GM12878 (cell line): ENCODE measurements at regions not wholly inside any gene's neighbourhood (a gene's known extent, or its start where the extent isn't known, plus 50 kb on each side); places are given as distances from the start of the nearest gene placed in this dataset.

Source experiments
- ATAC-seq: fragments of 200-7000 bp; cut with Tn5 transposase; 3 replicates; pipeline ENCODE4 v1.9.1; 2020; ENCODE audit warnings: mild to moderate bottlenecking, moderate library complexity
- BruUV-seq: library from RNA; stranded (reverse); fragments of 400-500 nt; replicated peaks from 2 replicates; lab custom pipeline; 2021; lab: Mats Ljungman, UMichigan
- CTCF ChIA-PET: fragments of 300-600 bp; sonication (Branson Sonifier 250); formaldehyde crosslinking; extraction: SDS; loops from one replicate; lab custom pipeline; 2021; ENCODE audit warnings: inconsistent platforms; lab: Yijun Ruan, JAX
- POLR2A ChIA-PET: fragments of 350-600 bp; formaldehyde crosslinking; extraction: SDS; loops from one replicate; lab custom pipeline; 2021; ENCODE audit warnings: inconsistent platforms; lab: Charles Lee
- RAD21 ChIA-PET: fragments of 300-600 bp; sonication (Branson Sonifier 250); formaldehyde crosslinking; loops from one replicate; lab custom pipeline; 2023; ENCODE audit warnings: antibody characterized with exemption; ENCODE audit not compliant: unreplicated experiment; lab: Charles Lee
- SMC1A ChIA-PET: fragments of 300-600 bp; sonication (Branson Sonifier 250); formaldehyde crosslinking; loops from one replicate; lab custom pipeline; 2023; ENCODE audit not compliant: unreplicated experiment, uncharacterized antibody; lab: Charles Lee
- DNase-seq: peaks from one replicate; pipeline ENCODE4 v3.0.0-alpha.2; 2011; ENCODE audit warnings: low read depth, low spot score
- FAIRE-seq: peaks from 3 replicates; lab custom pipeline; 2011; peaks lifted over from hg19 to GRCh38; lab: Jason Lieb, UNC
- H2AFZ ChIP-seq: 2 replicates; pipeline ENCODE4 v1.6.0; 2011; ENCODE audit warnings: low read depth, low read length, control low read depth; ENCODE audit not compliant: control insufficient read depth
- H3K27ac ChIP-seq: 2 replicates; pipeline ENCODE4 v1.5.1; 2011; ENCODE audit warnings: control low read depth; ENCODE audit not compliant: control insufficient read depth, insufficient read depth
- H3K27me3 ChIP-seq, 2 experiments: replicated peaks in 1 of 2; 2 replicates each; pipeline versions ENCODE4 v1.6.0 to v1.6.1; 2011; ENCODE audit warnings: low read length in 1 of 2; ENCODE audit not compliant: control insufficient read depth in 2 of 2, insufficient read depth in 2 of 2
- H3K36me3 ChIP-seq, 2 experiments: 2 replicates each; pipeline ENCODE4 v1.5.1; 2011; ENCODE audit warnings: low read length in 1 of 2; ENCODE audit not compliant: control insufficient read depth in 2 of 2, insufficient read depth in 2 of 2
- H3K4me1 ChIP-seq: 2 replicates; pipeline ENCODE4 v1.6.1; 2011; ENCODE audit warnings: mild to moderate bottlenecking, low read length, moderate library complexity, mixed read lengths; ENCODE audit not compliant: control insufficient read depth, insufficient read depth
- H3K4me2 ChIP-seq: 2 replicates; pipeline ENCODE4 v1.6.0; 2011; ENCODE audit warnings: control low read depth; ENCODE audit not compliant: control insufficient read depth, insufficient read depth
- H3K4me3 ChIP-seq: fragments of 200-600 bp; sonication (generic); 2 replicates; pipeline ENCODE4 v1.5.1; 2016
- H3K79me2 ChIP-seq: 2 replicates; pipeline ENCODE4 v1.6.0; 2011; ENCODE audit warnings: low read length; ENCODE audit not compliant: control insufficient read depth, insufficient read depth
- H3K9ac ChIP-seq: 2 replicates; pipeline ENCODE4 v1.8.0; 2011; ENCODE audit warnings: low read length, control low read depth, mixed read lengths; ENCODE audit not compliant: control insufficient read depth, insufficient read depth
- H3K9me3 ChIP-seq: replicated peaks from 3 replicates; pipeline ENCODE4 v1.5.1; 2011; ENCODE audit warnings: mild to moderate bottlenecking, low read length; ENCODE audit not compliant: control insufficient read depth, insufficient read depth
- H4K20me1 ChIP-seq: 2 replicates; pipeline ENCODE4 v1.6.0; 2011; ENCODE audit not compliant: control insufficient read depth, insufficient read depth
- CBX3 ChIP-seq: fragments of 200-600 bp; sonication (generic); IDR thresholded peaks from 2 replicates; pipeline ENCODE4 v1.6.1; 2016; ENCODE audit warnings: low read depth, borderline replicate concordance
- CREB1 ChIP-seq: IDR thresholded peaks from 2 replicates; pipeline ENCODE4 v1.6.1; 2012; ENCODE audit warnings: low read depth, mild to moderate bottlenecking, inconsistent platforms
- CREM ChIP-seq: IDR thresholded peaks from 2 replicates; pipeline ENCODE4 v1.6.1; 2014; ENCODE audit warnings: antibody characterized with exemption, low read depth
- FOXM1 ChIP-seq: IDR thresholded peaks from 2 replicates; pipeline ENCODE4 v1.6.1; 2012; ENCODE audit warnings: low read depth, mild to moderate bottlenecking, inconsistent platforms, low read length, moderate library complexity
- HDAC2 ChIP-seq: fragments of 200-600 bp; sonication (generic); IDR thresholded peaks from 2 replicates; pipeline ENCODE4 v1.6.1; 2017
- KLF5 ChIP-seq: fragments of 450-650 bp; IDR thresholded peaks from 2 replicates; pipeline ENCODE4 v1.6.1; 2014; ENCODE audit warnings: mild to moderate bottlenecking; ENCODE audit not compliant: partially characterized antibody
- NFIC ChIP-seq: IDR thresholded peaks from 2 replicates; pipeline ENCODE4 v1.6.1; 2012; ENCODE audit warnings: low read depth, mild to moderate bottlenecking, inconsistent platforms, low read length, moderate library complexity
- NFYA ChIP-seq: IDR thresholded peaks from 2 replicates; pipeline ENCODE4 v1.6.1; 2011; ENCODE audit warnings: low read depth, mild to moderate bottlenecking, low read length, improper control_type of control experiment, borderline replicate concordance
- RUNX3 ChIP-seq: IDR thresholded peaks from 2 replicates; pipeline ENCODE4 v1.6.1; 2012; ENCODE audit warnings: low read length, inconsistent platforms
- YY1 ChIP-seq: IDR thresholded peaks from 2 replicates; pipeline ENCODE4 v1.6.1; 2011; ENCODE audit warnings: low read depth, mild to moderate bottlenecking, low read length
- ZNF217 ChIP-seq: fragments of 450-650 bp; IDR thresholded peaks from 2 replicates; pipeline ENCODE4 v1.6.1; 2017; ENCODE audit warnings: antibody characterized with exemption, mild to moderate bottlenecking
- in situ Hi-C: fragments of 300-500 bp; cut with MboI; formaldehyde crosslinking; loops from 9 replicates; pipeline ENCODE4 v1.14.3; 2018; ENCODE audit warnings: mixed read lengths
- intact Hi-C: fragments of 100-400 bp; cut with micrococcal nuclease; formaldehyde crosslinking; loops from one replicate; pipeline ENCODE4 v1.14.2; 2022; ENCODE audit not compliant: unreplicated experiment
- TF ChIP-seq, protein P1 (sequence below): IDR thresholded peaks from 2 replicates; pipeline ENCODE4 v1.6.1; 2012; ENCODE audit warnings: low read depth, low read length, improper control_type of control experiment
- TF ChIP-seq, protein P2 (sequence below): IDR thresholded peaks from 2 replicates; pipeline ENCODE4 v1.6.1; 2011; ENCODE audit warnings: borderline replicate concordance, low read depth, mild to moderate bottlenecking, moderate library complexity, mixed read lengths, low read length; ENCODE audit not compliant: insufficient read depth; ENCODE audit errors: extremely low read length
- TF ChIP-seq, protein P3 (sequence below): IDR thresholded peaks from 2 replicates; pipeline ENCODE4 v1.6.1; 2011; ENCODE audit warnings: low read depth, mild to moderate bottlenecking, low read length, moderate library complexity, borderline replicate concordance; ENCODE audit errors: extremely low read depth
- TF ChIP-seq, protein P4 (sequence below): fragments of 450-650 bp; IDR thresholded peaks from 2 replicates; pipeline ENCODE4 v1.6.1; 2016; ENCODE audit warnings: mild to moderate bottlenecking, moderate library complexity, borderline replicate concordance
- TF ChIP-seq, protein P5 (sequence below): IDR thresholded peaks from 2 replicates; pipeline ENCODE4 v1.6.1; 2012; ENCODE audit warnings: mild to moderate bottlenecking, low read depth, low read length

DNA sequence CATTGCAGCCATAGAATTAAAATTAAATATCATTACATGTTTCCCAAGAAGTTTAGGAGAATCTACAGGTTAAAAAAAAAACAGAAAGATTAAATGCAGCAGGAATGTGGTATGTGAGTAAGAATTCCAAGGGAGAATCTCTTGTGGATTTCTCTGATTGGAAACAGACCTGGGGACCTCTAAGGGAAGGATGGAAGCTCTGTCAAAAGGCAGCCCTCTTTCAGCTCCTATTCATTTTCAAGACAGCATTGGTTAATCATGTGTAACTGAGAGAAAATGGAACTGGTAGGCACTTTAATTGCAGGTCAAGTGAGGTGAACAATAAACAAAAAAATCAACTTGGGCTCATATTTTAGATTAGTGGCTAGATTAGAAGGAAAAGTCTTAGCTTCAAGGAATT, 81.4 kb upstream of the MTPN start:
- BruUV-seq, result no TSS peak
- H3K9me3 ChIP-seq, result no peaks in the 10 kb centered on the region
- TF ChIP-seq NFYA, result no peak
- TF ChIP-seq, protein P1, sequence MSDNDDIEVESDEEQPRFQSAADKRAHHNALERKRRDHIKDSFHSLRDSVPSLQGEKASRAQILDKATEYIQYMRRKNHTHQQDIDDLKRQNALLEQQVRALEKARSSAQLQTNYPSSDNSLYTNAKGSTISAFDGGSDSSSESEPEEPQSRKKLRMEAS, result no peak
- TF ChIP-seq, protein P2, sequence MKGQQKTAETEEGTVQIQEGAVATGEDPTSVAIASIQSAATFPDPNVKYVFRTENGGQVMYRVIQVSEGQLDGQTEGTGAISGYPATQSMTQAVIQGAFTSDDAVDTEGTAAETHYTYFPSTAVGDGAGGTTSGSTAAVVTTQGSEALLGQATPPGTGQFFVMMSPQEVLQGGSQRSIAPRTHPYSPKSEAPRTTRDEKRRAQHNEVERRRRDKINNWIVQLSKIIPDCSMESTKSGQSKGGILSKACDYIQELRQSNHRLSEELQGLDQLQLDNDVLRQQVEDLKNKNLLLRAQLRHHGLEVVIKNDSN, result no peak
- no peak for TF ChIP-seq YY1
- no peak for TF ChIP-seq FOXM1
- TF ChIP-seq, protein P3, sequence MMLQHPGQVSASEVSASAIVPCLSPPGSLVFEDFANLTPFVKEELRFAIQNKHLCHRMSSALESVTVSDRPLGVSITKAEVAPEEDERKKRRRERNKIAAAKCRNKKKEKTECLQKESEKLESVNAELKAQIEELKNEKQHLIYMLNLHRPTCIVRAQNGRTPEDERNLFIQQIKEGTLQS, result no peak
- no peak for TF ChIP-seq CREB1
- TF ChIP-seq RUNX3, result no peak
- TF ChIP-seq HDAC2, result no peak
- TF ChIP-seq, protein P4, sequence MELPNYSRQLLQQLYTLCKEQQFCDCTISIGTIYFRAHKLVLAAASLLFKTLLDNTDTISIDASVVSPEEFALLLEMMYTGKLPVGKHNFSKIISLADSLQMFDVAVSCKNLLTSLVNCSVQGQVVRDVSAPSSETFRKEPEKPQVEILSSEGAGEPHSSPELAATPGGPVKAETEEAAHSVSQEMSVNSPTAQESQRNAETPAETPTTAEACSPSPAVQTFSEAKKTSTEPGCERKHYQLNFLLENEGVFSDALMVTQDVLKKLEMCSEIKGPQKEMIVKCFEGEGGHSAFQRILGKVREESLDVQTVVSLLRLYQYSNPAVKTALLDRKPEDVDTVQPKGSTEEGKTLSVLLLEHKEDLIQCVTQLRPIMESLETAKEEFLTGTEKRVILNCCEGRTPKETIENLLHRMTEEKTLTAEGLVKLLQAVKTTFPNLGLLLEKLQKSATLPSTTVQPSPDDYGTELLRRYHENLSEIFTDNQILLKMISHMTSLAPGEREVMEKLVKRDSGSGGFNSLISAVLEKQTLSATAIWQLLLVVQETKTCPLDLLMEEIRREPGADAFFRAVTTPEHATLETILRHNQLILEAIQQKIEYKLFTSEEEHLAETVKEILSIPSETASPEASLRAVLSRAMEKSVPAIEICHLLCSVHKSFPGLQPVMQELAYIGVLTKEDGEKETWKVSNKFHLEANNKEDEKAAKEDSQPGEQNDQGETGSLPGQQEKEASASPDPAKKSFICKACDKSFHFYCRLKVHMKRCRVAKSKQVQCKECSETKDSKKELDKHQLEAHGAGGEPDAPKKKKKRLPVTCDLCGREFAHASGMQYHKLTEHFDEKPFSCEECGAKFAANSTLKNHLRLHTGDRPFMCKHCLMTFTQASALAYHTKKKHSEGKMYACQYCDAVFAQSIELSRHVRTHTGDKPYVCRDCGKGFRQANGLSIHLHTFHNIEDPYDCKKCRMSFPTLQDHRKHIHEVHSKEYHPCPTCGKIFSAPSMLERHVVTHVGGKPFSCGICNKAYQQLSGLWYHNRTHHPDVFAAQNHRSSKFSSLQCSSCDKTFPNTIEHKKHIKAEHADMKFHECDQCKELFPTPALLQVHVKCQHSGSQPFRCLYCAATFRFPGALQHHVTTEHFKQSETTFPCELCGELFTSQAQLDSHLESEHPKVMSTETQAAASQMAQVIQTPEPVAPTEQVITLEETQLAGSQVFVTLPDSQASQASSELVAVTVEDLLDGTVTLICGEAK, result no peak
- TF ChIP-seq KLF5, result no peak
- TF ChIP-seq CBX3, result no peak
- TF ChIP-seq NFIC, result no peak
- no peak for TF ChIP-seq ZNF217
- no peak for TF ChIP-seq CREM
- TF ChIP-seq, protein P5, sequence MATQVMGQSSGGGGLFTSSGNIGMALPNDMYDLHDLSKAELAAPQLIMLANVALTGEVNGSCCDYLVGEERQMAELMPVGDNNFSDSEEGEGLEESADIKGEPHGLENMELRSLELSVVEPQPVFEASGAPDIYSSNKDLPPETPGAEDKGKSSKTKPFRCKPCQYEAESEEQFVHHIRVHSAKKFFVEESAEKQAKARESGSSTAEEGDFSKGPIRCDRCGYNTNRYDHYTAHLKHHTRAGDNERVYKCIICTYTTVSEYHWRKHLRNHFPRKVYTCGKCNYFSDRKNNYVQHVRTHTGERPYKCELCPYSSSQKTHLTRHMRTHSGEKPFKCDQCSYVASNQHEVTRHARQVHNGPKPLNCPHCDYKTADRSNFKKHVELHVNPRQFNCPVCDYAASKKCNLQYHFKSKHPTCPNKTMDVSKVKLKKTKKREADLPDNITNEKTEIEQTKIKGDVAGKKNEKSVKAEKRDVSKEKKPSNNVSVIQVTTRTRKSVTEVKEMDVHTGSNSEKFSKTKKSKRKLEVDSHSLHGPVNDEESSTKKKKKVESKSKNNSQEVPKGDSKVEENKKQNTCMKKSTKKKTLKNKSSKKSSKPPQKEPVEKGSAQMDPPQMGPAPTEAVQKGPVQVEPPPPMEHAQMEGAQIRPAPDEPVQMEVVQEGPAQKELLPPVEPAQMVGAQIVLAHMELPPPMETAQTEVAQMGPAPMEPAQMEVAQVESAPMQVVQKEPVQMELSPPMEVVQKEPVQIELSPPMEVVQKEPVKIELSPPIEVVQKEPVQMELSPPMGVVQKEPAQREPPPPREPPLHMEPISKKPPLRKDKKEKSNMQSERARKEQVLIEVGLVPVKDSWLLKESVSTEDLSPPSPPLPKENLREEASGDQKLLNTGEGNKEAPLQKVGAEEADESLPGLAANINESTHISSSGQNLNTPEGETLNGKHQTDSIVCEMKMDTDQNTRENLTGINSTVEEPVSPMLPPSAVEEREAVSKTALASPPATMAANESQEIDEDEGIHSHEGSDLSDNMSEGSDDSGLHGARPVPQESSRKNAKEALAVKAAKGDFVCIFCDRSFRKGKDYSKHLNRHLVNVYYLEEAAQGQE, result no peak

More for the DNA sequence above, 81.4 kb upstream of the MTPN start:
- ChIA-PET CTCF (no interaction called here), RAD21 (no interaction called here), SMC1A (no interaction called here), POLR2A (no interaction called here)
- Histone ChIP-seq H3K9ac (no peak overlapping the region), H3K27me3 (no peaks in the 10 kb centered on the region), H2AFZ (no peak overlapping the region), H3K36me3 (no peaks in the 10 kb centered on the region), H3K4me3 (no peak overlapping the region), H3K4me2 (no peak overlapping the region), H3K79me2 (no peaks in the 10 kb centered on the region), H4K20me1 (no peaks in the 10 kb centered on the region), H3K4me1 (no peaks in the 10 kb centered on the region), H3K27ac (no peak overlapping the region)
- no peak for ATAC-seq
- intact Hi-C loops, result no loop called here
- DNase-seq, result no peak
- no peak for FAIRE-seq
- in situ Hi-C loops, result no loop called here
